ENCODE measurements at regions not wholly inside any gene's neighbourhood (a gene's known extent, or its start where the extent isn't known, plus 50 kb on each side); places are given as distances from the start of the nearest gene placed in this dataset.
"Not testable (repeated sequence)": the region's sequence is repeated elsewhere in the genome, so short reads cannot be mapped to it uniquely, and the experiment has no call there.

- not testable (repeated sequence) for DNase-seq
Observed at GRCh38 chr2:13699939-13700338, 932.6 kb upstream of the LRATD1 start.

- DNase-seq = no peak
Observed at GRCh38 chr2:13711154-13711553, 921.4 kb upstream of the LRATD1 start.

- no peak for DNase-seq
Observed at GRCh38 chr2:13714466-13714865, 918.1 kb upstream of the LRATD1 start.

- DNase-seq = no peak
Observed at GRCh38 chr2:13725945-13726344, 906.6 kb upstream of the LRATD1 start.

GRCh38 chr2:13745330-13745729 lies 887.2 kb upstream of the LRATD1 start:
- no peak for DNase-seq

- no peak for DNase-seq
Observed at GRCh38 chr2:13751955-13752354, 880.6 kb upstream of the LRATD1 start.

GRCh38 chr2:13758412-13758811 lies 874.1 kb upstream of the LRATD1 start:
- DNase-seq = no peak

- DNase-seq = no peak
Observed at GRCh38 chr2:13768274-13768673, 864.2 kb upstream of the LRATD1 start.

- no peak for DNase-seq
Observed at GRCh38 chr2:13770279-13770678, 862.2 kb upstream of the LRATD1 start.

GRCh38 chr2:13779996-13780395 lies 852.5 kb upstream of the LRATD1 start:
- no peak for DNase-seq

- no peak for DNase-seq
Observed at GRCh38 chr2:13791019-13791547, 841.4 kb upstream of the LRATD1 start.

GRCh38 chr2:13806539-13806938 lies 826.0 kb upstream of the LRATD1 start:
- no peak for DNase-seq

- DNase-seq = no peak
Observed at GRCh38 chr2:13813236-13813635, 819.3 kb upstream of the LRATD1 start.

- no peak for DNase-seq
Observed at GRCh38 chr2:13818002-13818401, 814.5 kb upstream of the LRATD1 start.

GRCh38 chr2:13819896-13820295 lies 812.6 kb upstream of the LRATD1 start:
- no peak for DNase-seq

GRCh38 chr2:13821255-13821880 lies 811.1 kb upstream of the LRATD1 start:
- no peak for DNase-seq

- no peak for DNase-seq
Observed at GRCh38 chr2:13822365-13822764, 810.2 kb upstream of the LRATD1 start.

GRCh38 chr2:13826314-13826853 lies 806.1 kb upstream of the LRATD1 start:
- no peak for DNase-seq

- DNase-seq = no peak
Observed at GRCh38 chr2:13858626-13859025, 773.9 kb upstream of the LRATD1 start.

- not testable (repeated sequence) for DNase-seq
Observed at GRCh38 chr2:13868275-13868674, 764.2 kb upstream of the LRATD1 start.

- DNase-seq = no peak
Observed at GRCh38 chr2:13876491-13877037, 756.0 kb upstream of the LRATD1 start.

- no peak for DNase-seq
Observed at GRCh38 chr2:13877571-13877970, 754.9 kb upstream of the LRATD1 start.

- DNase-seq = no peak
Observed at GRCh38 chr2:13884291-13884976, 748.1 kb upstream of the LRATD1 start.

Data from right kidney (tissue), 1 donor.